Coronary artery (tissue), 2 donors: ENCODE measurements at regions not wholly inside any gene's neighbourhood (a gene's known extent, or its start where the extent isn't known, plus 50 kb on each side); places are given as distances from the start of the nearest gene placed in this dataset.

ENCODE experiments used
- DNase-seq: peaks from one replicate; pipeline ENCODE4 v3.0.0-alpha.2; 2017; ENCODE audit warnings: low spot score
- H3K27ac ChIP-seq, 2 donors: fragments of 200-600 bp; sonication (generic); one replicate each; pipeline ENCODE4 v1.5.1; 2016 to 2019
- H3K4me3 ChIP-seq: fragments of 200-600 bp; sonication (generic); 2 replicates; pipeline ENCODE4 v1.5.1; 2016; ENCODE audit warnings: mild to moderate bottlenecking, moderate library complexity
- TF ChIP-seq, protein P1 (sequence below): fragments of 200-600 bp; sonication (generic); IDR thresholded peaks from one replicate; pipeline ENCODE4 v1.5.1; 2019; ENCODE audit warnings: antibody characterized with exemption

DNA sequence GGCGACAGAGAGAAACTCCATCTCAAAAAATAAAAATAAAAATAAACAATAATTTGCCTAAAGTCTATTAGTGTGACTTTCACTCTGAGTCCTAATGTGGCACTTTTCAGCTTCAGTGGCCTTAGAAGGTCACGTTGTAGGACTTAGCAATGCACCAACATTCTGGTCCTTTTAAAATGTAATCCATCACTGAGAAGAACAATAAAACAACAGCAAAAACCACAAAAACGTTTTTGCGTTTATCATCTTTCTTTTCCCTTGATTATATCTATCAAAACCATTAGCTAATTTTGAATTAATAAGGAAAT, 190.1 kb upstream of the ZNF608 start:
- TF ChIP-seq, protein P1, sequence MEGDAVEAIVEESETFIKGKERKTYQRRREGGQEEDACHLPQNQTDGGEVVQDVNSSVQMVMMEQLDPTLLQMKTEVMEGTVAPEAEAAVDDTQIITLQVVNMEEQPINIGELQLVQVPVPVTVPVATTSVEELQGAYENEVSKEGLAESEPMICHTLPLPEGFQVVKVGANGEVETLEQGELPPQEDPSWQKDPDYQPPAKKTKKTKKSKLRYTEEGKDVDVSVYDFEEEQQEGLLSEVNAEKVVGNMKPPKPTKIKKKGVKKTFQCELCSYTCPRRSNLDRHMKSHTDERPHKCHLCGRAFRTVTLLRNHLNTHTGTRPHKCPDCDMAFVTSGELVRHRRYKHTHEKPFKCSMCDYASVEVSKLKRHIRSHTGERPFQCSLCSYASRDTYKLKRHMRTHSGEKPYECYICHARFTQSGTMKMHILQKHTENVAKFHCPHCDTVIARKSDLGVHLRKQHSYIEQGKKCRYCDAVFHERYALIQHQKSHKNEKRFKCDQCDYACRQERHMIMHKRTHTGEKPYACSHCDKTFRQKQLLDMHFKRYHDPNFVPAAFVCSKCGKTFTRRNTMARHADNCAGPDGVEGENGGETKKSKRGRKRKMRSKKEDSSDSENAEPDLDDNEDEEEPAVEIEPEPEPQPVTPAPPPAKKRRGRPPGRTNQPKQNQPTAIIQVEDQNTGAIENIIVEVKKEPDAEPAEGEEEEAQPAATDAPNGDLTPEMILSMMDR = no peak
- Histone ChIP-seq H3K4me3 (no peak overlapping the region), H3K27ac (no peak overlapping the region)
- no peak for DNase-seq

DNA sequence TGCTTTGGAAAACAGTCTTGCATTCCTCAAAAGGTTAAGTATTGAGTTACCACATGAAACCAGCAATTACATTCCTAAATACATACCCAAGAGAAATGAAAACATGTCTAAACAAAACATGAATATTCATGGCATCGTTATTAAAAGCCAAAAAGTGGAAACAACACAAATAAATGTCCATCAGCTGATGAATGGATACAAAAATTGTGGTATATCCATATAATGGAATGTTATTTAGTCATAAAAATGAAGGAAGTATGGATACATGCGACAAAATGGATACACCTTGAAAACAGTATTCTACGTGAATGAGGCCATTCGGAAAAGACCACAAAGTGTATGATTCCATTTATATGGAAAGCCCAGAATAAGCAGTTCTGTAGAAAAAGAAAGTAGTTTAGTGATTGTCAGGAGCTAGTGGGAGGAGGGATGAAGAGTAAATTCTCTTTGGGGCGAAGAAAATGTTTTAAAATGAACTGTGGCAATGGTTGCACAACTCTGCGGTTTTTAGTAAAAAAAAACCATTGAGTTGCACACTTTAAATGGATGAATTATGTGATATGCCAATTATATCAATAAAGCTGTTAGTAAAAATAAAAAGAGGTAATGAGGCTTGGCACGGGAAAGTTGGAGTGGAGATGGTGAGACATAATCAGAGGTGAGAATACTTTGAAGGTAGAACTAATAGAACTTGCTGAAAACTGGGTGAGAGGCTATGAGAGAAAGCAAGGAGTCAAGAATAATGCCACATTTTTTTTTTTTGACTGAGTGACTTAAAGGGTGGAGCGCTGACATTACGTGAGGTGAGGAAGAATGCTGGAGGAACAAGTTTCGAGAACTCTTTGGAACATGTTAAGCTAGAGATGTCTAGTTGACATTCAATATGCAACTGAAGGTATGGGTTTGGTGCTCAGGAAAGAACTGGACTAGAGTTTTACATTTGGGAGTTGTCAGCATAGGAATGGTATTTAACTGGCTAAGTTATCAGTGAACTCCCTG, 194.9 kb upstream of the ZNF608 start:
- DNase-seq = no peak
- TF ChIP-seq, protein P1 = no peak
- H3K4me3 ChIP-seq = no peak overlapping the region
- no peak overlapping the region for H3K27ac ChIP-seq

DNA sequence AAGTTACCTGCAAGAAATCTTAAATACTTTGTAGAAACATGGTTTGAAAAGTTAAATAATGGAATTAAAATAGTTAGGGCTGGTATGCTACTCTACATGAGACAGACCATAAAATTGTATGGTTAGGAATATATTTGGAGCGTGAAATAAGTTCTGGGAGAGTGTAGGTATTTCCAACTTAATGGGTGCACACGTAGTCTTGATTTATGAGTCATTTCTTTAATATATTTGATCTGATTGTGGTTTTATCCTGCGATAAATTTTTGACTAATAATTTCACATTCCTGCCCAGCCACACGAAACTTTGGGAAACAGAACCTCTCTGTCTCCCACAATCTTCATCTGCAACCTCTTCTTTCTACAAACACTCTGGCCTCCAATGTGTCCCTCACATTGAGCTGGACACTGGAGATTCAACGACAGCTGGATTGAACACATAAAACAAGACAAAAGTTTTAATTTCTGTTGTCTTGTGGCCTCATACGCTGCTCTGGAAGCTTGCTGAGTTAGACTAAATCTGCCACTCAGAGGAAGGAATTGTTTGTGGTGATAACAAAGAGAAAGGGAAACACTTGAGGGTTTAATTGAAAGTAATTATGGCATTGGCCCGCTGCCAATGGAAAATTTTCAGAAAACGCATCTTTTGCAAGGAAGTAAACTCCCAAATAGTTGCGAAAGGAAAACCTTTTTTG, 201.8 kb upstream of the ZNF608 start:
- H3K27ac ChIP-seq = no peak overlapping the region
- TF ChIP-seq, protein P1 = no peak
- DNase-seq = no peak
- H3K4me3 ChIP-seq = no peak overlapping the region

DNA sequence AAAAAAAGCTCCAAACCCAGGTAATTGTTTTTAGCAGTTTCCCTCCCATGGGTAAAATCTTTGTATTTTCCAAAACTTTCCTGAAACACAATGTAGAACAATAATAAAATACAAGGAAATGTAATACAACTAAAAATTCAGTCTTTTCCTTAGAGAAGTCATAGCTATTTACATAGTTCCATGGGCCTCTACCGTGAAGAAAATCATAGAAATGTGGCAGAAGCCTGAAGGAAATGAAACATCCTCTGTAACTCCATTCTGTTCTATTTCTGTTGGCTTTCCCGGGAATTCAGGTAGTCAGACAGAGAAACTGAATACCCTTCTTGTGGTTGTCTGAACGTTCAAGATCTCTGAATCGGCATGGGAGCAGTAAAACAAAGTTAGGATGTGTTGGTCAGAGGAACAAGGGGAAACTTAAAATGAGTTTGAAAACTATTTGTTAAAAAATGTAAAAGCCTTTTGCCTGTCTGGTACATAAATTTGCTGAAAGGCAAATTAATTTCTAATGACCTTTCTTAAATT, 202.4 kb upstream of the ZNF608 start:
- no peak overlapping the region for H3K27ac ChIP-seq

DNA sequence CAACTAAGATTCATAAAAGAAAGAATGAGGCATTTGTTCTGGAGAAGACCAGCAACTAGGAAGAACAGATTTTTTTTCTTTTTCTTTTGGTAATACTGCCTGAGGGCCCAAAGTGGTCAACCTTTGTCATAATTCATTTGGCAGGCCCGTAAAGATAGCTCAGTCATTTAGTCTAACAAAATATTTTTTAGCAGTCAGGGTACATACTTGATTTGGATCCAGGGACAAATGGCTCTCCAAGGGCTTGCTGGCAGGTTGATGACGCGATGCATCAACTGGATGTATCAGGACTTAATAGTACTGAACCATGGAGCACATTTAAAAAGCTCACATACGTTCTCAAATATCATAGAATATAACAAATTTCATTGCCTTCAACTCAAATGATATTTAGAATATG, 203.4 kb upstream of the ZNF608 start:
- no peak for DNase-seq
- TF ChIP-seq, protein P1 = no peak
- H3K4me3 ChIP-seq = no peak overlapping the region
- no peak overlapping the region for H3K27ac ChIP-seq

More for the DNA sequence above, 202.4 kb upstream of the ZNF608 start:
- no peak overlapping the region for H3K4me3 ChIP-seq
- TF ChIP-seq, protein P1 = no peak
- DNase-seq = no peak

DNA sequence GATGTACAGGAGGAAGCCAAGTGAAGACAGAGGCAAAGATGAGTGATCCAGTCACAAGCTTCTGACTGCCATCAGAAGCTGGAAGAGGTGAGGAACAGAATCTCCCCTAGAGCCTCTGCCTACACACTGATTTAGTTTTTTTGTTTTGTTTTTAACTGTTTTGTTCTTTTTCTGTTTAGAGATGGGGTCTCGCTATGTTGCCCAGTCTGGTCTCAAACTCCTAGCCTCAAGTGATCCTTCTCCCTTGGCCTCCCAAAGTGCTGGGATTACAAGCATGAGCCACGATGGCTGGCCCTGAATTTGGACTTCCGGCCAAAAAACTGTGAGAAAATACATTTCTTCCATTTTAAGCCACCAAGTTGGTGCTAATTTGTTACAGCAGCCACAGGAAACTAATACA, 204.7 kb upstream of the ZNF608 start:
- H3K27ac ChIP-seq = no peak overlapping the region
- no peak for DNase-seq
- TF ChIP-seq, protein P1 = no peak

More for the DNA sequence above, 204.7 kb upstream of the ZNF608 start:
- no peak overlapping the region for H3K4me3 ChIP-seq
